Stimulated activated CD8-positive, alpha-beta memory T cell treated with anti-CD3 and anti-CD28 coated beads, Interleukin-7, amount 100 ng/mL, for 4 hours (primary cell): ENCODE measurements at regions not wholly inside any gene's neighbourhood (a gene's known extent, or its start where the extent isn't known, plus 50 kb on each side); places are given as distances from the start of the nearest gene placed in this dataset.

Experiments used
- DNase-seq, 2 donors: peaks; one replicate each; pipeline ENCODE4 v3.0.0-alpha.2; 2020; ENCODE audit warnings: low read depth in 2 of 2

DNA sequence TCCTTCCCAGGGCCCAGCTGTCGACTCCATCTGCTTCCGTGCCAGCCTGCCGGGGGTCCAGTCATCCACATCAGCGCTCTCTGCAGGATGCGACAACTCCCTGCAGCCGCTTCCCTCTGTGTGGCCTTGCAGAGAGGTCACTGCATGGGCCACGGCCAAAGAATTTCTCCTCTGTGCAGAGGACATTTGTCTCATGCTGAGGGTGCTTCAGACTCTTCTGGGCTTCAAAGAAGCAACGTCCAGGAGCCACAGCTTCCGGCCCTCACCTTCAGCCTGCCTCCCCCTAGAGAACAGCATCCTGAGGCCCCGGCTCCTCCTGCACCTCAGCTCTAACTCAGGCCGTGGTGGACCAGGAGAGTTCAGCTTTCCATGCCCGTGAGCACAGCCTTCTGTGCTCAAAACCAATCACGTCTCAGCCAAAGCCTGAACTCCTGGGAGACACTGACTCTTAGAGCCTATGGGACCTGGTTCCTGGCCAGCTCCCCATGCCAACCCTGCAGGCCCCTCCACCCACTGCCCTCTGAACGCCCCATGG, 258.9 kb downstream of the BRD1 start:
- no peak for DNase-seq

DNA sequence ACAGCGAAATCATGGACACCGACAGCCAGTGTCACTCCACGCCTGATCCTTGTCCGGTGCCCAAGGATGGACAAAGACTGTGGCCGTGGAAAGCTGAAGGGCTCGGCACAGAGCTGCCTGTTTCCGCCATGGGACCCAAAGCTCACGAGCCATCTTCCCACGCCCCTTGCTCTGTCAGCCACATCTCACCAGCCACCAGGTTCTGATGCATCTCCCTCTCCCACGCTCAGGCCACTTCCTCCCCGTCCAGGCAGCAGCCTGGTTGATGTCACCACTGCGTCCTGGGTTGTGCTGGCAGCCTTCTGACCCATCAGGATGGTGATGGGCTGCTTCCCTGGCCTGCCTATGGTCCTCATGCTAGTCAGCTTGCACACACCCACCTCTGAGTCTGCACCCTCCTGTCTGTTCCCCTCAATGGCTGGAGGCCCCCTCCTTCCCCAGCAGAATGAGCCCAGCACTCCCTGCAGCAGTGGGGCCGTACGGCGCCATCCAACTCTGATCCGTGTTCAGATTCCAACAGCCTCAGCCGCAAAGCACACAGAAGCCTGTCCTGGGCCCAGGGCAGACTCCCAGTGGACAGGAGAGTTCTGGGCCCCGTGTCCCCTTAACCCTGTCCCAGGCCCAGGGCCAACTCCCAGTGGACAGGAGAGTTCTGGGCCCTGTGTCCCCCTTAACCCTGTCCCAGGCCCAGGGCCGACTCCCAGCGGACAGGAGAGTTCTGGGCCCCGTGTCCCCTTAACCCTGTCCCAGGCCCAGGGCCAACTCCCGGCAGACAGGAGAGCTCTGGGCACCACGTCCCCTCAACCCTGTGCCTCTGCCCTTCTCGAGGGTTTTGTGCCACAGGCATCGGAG, 259.5 kb downstream of the BRD1 start:
- no peak for DNase-seq

DNA sequence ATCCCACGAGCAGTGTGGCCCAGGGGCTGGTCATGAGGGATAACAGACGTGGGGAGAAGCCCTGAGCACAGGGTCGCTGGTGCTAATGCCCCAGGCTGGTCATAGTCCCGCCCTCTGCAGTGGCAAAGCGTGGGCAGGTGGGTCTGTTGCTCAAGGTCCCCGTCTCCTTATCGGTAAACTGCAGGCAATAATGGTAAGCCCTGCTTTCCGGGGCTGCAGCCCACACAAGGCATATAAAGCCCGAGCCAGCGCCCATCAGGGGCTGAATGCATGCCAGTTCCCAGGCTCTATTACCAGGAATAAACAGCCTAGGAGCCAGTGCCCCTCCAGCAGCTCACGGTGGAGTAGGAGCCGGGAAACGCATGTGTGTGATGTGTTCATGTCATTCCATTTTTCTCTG, 261.0 kb downstream of the BRD1 start:
- DNase-seq: no peak

DNA sequence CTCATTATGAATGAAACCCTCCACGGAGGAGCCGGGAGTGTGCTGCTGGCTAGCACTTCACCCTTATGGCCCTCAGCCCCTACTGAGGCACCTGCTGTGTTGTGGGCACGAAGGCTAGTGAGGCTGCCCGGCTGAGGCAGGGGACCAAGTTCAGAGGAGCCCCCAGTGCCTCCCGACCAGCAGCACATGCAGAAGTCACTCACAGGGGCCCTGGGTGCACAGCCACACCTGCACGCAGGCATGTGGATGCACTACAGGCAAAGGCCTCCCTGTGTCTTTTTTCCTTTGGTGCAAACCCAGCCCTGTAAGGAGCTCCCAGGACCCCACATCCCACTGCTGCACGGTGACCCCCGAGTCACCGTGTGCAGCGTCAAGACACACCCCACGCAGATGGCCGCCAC, 261.5 kb downstream of the BRD1 start:
- no peak for DNase-seq

DNA sequence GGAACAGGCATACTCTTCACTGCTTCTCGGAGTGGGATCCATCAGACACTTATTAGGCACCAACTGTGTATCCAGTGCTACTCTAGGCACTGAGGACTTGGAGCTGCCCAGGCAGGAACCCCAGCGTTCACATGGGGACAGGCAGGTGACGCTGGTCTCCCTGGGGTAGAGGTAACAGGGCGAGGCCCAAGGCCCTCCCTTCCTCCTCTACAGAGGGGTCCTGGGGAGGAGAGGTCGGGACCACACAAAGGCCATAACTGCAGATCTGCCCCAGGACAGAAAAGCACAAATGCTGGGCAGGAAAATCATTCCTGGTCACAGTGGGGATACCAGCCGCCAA, 262.2 kb downstream of the BRD1 start:
- no peak for DNase-seq

DNA sequence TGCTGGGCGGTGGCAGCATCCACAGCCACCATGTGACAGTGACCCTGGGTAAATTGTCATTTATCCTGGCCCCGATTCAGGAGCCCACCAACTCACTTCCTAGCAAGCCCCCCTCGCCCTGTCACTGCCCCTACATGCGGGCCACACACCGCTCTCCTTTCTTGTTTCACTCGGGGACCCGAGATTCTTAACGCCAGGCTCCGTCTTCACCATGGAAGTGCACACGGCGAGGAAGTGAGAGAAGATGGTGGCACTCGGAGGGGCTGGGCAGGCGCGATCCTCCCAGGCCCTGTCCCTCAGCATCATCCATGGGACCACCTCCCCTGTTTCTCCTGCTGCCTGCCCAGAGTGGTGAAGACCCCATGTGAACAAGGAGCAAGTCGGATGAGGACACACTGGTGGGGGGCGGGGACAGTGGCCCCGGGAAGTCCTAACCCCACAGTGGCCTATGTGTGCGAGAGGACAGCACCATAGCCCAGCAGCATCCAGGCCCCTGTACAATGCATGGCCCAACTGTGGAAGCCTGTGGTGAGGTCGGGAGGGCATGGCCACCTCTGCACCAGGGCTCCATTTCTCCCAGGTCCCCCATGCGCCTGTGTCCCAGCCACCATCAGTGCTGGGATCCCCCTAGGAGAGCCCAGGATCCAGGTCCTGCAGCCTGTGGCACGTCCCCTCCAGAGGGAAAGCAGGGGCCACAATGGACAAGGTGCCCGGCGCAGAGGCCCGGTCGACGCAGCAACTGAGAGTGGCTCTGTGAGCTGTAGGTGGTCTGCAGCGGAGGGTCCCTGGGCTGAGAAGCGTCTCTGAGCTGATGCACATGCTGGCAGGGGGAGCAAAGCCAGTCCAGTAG, 262.8 kb downstream of the BRD1 start:
- no peak for DNase-seq

DNA sequence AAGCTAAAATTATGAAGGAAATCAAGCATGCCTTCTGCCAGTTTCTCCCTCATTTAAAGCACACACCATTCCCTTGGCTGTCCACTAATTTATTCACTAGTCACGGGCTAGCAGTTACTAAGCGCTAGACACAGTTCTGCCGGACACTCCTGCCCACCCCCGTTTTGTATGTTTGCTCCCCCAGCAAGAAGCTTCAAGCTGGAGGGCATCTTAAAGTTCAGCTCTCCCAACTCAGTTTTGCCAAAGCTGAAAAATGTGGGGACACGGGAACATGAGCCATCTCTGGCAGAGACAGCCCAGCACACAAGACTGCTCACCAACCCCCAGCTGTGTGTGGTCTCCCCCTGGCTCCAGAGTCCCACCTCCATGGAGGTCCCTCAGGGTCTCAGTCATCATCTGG, 263.6 kb downstream of the BRD1 start:
- DNase-seq: no peak

DNA sequence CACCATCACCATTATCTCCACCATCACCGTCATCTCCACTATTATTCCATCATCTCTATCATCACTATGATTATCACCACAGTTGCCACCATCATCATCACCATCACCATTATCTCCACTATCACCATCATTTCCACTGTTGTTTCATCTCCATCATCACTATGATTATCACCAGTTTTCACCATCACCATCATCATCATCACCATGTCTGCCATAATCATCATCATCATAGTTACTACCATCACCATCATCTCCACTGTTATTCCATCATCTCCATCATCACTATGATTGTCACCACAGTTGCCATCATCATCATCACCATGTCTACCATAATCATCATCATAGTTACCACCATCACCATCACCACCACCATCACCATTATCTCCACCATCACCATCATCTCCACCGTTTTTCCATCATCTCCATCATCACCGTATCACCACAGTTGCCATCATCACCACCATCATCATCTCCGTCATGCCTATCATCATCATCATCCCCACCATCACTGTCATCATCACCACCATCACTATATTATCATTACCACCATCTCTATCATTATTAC, 264.9 kb downstream of the BRD1 start:
- no peak for DNase-seq

DNA sequence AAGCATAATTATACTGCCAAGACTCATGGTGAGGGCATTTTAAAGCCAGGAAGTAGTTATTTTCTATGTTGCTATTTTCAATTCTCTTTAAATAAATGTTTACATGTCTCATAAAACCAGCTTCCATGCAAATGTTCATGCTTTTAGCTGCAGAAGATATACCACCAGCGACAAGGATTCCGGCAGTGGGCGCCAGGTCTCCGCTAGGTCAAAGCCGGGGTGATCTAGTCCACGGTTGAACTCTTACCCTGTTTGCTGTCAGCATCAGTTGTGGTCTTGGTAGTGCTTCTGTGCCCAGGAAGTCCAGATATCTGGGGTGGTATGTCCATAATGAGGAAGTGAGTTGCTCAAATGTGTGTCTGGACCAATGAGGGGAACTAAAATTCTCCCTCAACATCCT, 265.7 kb downstream of the BRD1 start:
- DNase-seq: no peak

DNA sequence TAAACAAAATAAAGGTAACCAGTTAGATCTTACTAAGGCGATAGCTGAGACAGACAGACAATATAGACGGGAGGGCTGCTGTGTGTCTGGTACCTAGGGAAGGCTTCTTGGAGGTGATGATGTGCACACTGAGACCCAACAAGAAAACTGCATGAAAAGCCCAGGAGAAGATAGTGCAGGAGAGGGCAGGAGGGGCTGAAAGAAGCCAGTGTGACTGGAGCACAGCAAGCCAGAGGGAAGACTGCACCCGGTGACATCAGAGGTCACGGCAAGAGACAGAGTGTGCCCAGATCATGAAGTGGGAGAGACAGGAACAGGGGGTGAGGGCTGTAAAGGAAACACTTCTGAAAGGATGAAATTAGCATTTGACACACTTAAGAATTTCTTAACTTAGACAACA, 266.3 kb downstream of the BRD1 start:
- DNase-seq: no peak

DNA sequence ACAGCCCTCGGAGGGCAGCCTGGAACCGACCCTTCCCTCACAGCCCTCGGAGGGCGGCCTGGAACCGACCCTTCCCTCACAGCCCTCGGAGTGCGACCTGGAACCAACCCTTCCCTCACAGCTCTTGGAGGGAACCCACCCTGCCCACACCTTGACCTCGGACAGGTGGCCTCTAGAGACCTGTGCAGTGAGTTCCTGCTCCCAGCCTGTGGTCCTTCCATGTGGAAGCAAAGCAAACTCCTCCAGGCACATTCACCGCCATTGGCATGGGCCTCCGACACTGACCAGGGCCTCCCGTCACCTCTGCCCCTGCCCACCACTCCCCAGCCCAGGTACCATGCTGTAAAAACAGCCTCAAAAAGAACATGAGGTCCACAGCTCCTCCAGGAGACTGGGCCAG, 272.1 kb downstream of the BRD1 start:
- DNase-seq: no peak

DNA sequence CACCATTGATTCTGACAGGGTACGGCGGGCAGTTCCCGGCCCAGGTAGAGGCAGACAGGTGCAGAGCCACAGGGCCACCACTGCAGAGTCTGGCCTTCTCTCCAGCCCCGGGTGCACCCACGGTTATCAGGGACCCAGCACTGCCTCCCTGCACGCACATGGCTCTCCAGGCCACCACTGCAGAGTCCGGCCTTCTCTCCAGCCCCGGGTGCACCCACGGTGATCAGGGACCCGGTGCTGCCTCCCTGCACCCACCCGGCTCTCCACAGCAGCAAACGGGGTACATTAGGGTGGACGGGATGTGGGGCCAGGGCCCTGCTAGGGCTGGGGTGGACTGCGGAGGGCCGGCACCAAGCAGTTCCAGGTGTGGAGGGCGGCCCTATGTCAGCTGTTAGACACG, 272.9 kb downstream of the BRD1 start:
- DNase-seq: no peak

DNA sequence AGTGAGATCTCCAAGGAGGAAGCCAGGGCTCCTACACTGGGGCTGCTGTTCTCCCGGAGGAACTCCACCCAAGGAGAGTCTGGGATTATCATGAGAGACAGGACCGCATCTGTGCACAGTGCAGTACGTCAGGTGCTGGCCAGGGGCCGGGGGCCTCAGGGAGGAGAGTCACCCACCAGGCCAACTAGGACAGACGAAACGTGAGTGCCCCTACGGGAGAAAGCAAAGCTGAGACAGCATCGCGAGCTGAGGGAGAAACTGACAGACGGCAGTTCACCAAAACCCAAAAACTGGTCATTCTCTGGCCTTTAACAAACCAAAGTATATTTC, 273.4 kb downstream of the BRD1 start:
- DNase-seq: no peak

DNA sequence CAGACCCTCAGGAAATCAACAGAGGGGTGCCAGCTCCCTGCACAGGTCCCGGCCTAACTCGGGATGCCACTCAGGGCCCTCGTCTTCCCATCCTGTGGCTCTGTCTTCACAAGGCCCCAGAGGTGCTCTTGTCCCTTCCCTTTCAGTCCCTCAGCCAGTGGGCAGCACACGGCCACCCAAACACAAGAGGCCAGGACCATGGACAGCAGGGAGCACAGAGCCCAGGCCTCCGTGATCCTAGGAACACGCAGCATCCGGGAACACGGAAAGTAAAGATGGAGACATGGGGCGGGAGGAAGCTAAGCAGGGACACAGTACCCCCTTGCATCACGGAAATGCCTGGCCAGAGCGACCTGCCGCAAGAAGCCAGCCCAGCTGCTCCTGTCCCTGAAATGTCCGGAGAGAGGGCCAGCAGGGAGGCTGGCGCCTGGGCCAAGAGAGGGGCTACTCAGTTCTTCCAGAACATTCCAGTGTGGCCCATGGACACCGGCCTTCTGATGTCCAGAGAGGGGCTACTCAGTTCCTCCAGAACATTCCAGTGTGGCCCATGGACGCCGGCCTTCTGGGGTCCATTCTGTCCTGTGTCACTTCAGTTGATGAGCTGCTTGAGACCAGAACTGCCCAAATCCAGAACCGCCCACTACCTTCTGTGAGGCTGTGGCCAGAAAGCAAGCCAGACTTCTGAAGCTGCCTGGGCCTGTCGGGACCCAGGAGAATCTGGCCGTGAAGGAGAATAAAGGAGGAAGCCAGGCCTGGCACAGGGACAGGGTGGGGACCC, 274.0 kb downstream of the BRD1 start:
- no peak for DNase-seq

DNA sequence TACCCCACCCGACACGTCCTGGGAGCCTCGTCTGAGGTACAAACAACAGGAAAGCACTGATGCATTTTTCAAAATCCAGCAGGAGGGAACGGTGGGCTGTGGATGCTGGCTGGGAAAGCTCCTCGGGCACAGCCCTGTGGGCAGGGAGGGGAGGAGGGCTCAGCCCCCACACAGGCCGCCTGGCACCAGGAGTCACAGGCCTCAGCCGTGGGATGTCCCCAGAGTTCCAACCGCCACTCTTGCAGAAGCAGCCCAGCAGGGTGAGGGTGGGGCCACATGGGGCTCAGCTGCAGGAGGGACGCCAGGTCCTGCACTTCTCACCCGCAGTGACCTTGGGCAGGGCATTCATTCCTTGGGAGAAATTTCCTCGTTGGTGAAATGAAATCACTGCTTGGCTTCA, 274.6 kb downstream of the BRD1 start:
- no peak for DNase-seq

DNA sequence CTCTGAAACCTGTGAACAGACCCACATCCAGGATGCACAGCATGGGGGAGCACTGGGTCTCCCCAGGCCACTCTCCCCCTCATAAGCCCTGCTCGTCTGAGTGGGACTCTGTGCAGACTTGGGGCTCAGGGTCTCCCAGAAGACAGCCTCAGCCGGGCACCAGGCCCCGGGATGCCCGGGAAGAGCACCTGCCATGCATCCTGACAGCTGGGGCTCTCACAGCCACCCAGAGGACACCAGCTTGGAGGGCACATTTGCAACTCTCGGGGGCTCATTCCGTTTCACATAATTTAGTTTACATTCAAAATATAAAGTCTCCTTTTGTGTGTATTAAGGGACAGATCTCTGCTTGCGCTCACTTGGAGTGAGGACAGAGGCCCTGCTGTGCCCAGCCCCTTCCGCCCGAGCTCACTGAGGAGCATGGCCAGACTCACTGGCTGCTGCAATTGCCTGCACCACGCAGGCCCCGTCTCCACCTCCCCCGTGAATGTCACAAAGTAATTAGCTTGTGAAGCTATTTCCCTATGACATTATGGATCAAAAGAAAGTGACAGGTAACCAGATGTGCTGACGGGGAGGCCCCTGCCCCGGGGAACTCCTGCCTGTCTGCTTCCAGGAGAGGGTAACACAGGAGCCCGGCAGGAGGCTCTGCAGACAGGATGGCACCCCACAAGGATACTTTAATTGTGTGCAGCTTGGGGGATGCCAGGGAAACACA, 275.6 kb downstream of the BRD1 start:
- DNase-seq: no peak

DNA sequence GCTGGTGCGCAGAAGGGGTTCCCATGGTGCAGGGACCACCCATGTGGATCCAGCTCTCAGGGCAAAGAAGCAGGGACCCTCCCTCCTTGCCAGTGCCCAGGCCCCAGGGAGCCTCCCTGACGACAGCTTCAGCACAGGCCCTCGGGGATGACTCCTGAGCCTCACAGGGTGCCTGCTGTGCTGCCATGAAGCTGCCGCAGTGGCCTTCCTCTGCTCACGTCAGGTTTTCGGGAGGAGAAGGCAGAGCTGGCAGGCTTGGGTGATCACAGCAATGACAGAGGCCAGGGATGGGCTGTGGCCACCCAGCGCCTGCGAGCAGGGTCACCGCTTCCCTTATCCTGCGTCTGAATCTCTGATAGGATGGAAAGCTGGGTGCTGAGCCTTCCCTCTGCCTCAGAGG, 276.2 kb downstream of the BRD1 start:
- no peak for DNase-seq

DNA sequence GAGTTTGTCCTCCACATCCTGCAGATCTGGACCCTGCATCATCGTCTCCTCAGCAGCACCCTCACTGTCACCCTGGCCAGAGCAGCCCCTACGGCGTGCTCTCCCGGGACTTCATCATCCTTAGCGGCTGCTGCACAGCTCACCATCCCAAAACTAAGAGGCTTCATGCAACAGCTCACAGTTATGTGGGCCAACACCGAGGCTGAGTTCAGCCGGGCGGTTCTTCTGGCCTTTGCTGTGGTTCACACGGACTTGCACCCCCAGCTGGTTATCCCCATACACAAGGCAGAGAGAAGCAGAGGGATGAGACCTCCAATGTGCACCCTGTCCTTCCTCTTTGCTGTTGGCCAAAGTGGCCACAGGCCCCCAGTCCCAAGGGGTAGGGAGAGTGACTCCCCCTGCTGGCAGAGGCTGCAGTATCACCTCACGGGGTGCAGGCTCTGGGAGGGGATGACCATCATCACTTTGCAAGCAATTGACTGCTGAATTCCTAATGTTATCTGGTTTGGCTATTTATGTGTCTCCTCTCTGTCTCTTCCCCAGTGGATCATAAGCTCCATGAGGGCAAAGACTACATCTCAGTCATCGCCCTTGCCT, 276.8 kb downstream of the BRD1 start:
- DNase-seq: no peak

DNA sequence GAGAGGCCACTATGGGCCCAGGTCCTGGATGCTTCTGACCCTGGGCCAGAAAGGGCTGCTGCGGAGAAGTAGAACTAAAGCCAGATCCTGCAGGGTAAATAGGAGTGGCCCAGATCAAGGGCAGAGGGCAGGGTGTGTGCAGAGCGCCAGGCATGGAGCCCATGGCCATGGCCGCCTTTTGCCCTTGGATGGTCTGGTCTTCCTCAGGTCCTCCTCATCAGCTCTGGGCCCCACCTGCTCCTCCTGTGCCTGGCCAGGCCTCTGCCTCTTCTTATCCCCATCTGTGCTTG, 277.6 kb downstream of the BRD1 start:
- no peak for DNase-seq

DNA sequence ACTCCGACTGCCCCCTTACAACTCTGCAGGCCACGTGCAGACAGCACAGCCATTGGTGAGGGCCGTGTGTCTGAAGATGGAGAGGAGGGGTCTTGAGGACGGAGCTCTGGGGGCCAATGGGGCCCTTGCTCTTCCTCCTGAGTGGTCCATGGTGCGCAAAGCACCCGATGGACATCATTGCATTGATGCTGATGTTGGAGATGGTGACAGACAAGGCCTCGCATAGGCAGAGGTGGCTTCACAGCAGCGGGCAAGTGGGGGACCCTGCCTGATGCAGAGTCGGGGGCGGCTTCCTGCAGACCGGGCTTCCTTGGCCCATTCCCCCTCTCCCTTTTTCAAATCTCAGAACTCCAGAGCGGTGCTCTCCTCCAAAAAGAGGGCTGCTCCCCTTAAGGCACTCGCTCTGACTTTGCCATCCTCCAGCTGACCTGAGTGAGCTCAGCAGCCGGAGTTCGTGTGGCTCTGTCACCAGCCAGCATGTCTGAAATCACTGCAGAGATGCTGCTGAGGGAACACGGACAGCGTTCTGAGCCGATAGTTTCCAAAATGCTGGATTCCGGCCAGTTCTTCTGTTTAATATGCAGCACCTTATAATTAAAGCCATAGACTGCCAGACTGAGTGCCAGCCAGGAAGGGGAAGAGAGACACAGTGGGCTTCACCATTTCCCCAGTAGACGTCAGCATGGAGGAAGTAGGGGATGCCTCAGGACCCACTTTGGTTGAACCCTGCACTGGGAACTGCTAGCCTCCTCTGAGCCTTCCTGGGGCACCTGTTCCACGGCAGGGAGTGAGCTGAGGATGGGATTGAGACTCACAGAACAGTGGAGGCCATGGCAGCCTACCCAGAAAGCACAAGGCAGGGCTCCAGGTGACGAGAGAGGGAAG, 278.2 kb downstream of the BRD1 start:
- no peak for DNase-seq
